Activated T-cell treated with anti-CD3 and anti-CD28 coated beads, Interleukin-2, amount 50 U/mL, for 72 hours (primary cell): ENCODE measurements at regions not wholly inside any gene's neighbourhood (a gene's known extent, or its start where the extent isn't known, plus 50 kb on each side); places are given as distances from the start of the nearest gene placed in this dataset.

Source experiments
- ATAC-seq, 2 donors: fragments of 150-1000 bp; cut with Tn5 transposase; replicated peaks in 1 of 2; 2 replicates each; pipeline ENCODE4 v1.10.0; 2021; ENCODE audit warnings: moderate library complexity in 2 of 2, mild to moderate bottlenecking in 1 of 2
- DNase-seq, 2 donors: peaks; one replicate each; pipeline ENCODE4 v3.0.0; 2021 to 2022; ENCODE audit warnings: mixed read lengths in 1 of 2
- H3K27ac Mint-ChIP-seq: one replicate; pipeline ENCODE4 v1.8.0; 2022; ENCODE audit warnings: mild to moderate bottlenecking, moderate library complexity, mixed read lengths
- H3K27me3 Mint-ChIP-seq: one replicate; pipeline ENCODE4 v1.8.0; 2022; ENCODE audit warnings: low read depth, mixed read lengths
- H3K36me3 Mint-ChIP-seq, 2 donors: one replicate each; pipeline ENCODE4 v1.8.0; 2022; ENCODE audit warnings: mixed read lengths in 2 of 2, mild to moderate bottlenecking in 1 of 2; ENCODE audit not compliant: insufficient read depth in 2 of 2
- H3K4me1 Mint-ChIP-seq: one replicate; pipeline ENCODE4 v1.8.0; 2022; ENCODE audit warnings: low read depth, mixed read lengths
- H3K4me3 Mint-ChIP-seq, 2 donors: one replicate each; pipeline ENCODE4 v1.8.0; 2022; ENCODE audit warnings: mild to moderate bottlenecking in 2 of 2, mixed read lengths in 2 of 2, moderate library complexity in 2 of 2
- H3K9me3 Mint-ChIP-seq, 2 donors: one replicate each; pipeline ENCODE4 v1.8.0; 2022; ENCODE audit warnings: mixed read lengths in 2 of 2

DNA sequence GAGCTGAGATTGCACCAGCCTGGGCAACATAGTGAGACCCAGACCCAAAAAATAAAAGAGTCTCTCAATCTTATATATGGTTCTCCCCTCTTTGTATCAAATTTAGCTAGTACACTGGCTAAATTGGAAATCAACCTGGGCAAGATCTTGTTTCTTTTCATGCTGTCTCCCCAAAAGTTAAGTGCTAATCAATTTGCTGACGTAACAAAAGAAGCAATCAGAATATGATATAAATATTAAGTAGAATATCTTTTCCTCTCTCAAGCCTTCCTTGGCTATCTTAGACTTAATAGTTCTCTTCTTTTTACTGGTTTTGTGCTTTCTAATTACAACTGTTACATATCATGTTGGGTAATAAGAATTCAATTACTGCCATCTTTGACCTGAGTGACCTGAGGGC is 258.9 kb downstream of the KCNRG start:
- Mint-ChIP-seq H3K27me3 (peaks cover 39% of the 10 kb centered on the region), H3K27ac (no peak overlapping the region), H3K4me3 (no peak overlapping the region), H3K9me3 (peaks cover 0 to 6% of the 10 kb centered on the region in 2 donors), H3K36me3 (peaks cover 0 to 3% of the 10 kb centered on the region in 2 donors), H3K4me1 (no peaks in the 10 kb centered on the region)
- ATAC-seq (no peak), DNase-seq (no peak)

DNA sequence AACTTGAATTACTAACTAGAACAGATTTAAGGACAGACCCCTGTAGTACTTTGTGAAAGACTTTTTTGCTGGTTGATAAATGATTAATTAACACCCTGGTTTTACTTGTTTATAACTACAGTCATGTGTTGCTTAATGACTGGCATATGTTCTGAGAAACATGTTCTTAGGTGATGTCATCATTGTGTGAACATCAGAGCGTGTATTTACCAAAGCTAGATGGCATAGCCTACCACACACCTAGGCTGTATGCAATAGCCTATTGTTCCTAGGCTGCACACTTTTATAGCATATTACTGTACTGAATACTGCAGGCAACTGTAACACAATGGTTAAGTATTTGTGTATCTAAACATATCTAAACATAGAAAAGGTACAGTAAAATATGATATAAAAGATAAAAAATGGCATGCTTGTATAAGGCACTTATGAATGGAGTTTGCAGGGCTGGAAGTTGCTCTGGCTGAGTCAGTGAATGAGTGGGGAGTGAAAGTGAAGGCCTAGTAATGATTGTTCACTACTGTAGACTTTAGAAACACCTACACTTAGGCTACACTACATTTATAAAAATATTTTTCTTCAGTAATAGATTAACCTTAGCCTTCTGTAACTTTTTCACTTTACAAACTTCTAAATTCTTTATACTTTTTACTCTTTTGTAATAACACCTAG is 260.3 kb downstream of the KCNRG start:
- Mint-ChIP-seq H3K9me3 (peaks cover 0 to 6% of the 10 kb centered on the region in 2 donors), H3K27ac (no peak overlapping the region), H3K4me1 (no peaks in the 10 kb centered on the region), H3K36me3 (peaks cover 0 to 3% of the 10 kb centered on the region in 2 donors), H3K4me3 (no peak overlapping the region), H3K27me3 (peaks cover 38% of the 10 kb centered on the region)
- ATAC-seq (peak; percentile 57 to 61), DNase-seq (no peak)

DNA sequence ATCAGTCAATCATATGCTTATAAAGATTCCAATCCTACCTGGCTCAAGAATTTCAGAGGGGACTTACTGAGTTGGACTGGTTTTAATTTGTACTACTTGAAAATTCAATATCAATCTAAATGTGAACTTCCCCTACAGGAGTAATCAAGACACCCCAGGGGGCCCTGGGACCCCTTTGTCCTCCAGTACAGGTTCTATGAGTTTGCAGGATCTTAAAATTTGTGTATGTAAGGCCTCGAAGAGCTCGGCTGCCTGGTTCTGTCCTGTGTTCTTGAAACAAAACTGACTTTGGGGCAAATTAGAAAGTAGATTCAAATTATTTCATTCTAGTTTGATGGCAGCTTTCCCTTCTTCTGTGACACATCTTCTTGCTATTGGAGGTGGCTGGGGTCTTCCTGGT is 261.3 kb downstream of the KCNRG start:
- no peak for ATAC-seq
- no peak for DNase-seq
- Mint-ChIP-seq H3K36me3 (peaks cover under 1 to 3% of the 10 kb centered on the region in 2 donors), H3K9me3 (peaks cover 0 to 6% of the 10 kb centered on the region in 2 donors), H3K4me3 (no peak overlapping the region), H3K27me3 (peaks cover 27% of the 10 kb centered on the region), H3K4me1 (no peaks in the 10 kb centered on the region), H3K27ac (no peak overlapping the region)

DNA sequence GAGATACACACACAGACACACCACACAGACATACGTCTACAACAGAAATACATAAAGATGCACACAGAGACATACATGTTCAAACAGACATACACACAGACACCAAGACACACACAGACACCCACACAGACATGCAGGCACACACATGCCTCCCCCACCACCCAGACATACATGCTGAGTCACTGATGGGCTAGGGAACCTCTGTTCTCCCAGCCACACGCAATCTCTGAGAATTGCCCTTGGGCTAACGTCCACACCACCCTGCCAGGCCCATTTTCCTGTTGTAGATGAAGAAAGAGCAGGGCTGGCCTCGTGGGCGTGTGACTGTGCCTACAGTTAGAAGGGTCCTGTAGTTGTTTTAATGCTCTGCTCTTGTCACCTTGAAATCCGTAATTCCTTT is 261.9 kb downstream of the KCNRG start:
- Mint-ChIP-seq H3K9me3 (peaks cover 2 to 8% of the 10 kb centered on the region in 2 donors), H3K27me3 (peaks cover 24% of the 10 kb centered on the region), H3K4me1 (no peaks in the 10 kb centered on the region), H3K27ac (no peak overlapping the region), H3K4me3 (no peak overlapping the region), H3K36me3 (peaks cover 2 to 5% of the 10 kb centered on the region in 2 donors)
- no peak for ATAC-seq
- no peak for DNase-seq

DNA sequence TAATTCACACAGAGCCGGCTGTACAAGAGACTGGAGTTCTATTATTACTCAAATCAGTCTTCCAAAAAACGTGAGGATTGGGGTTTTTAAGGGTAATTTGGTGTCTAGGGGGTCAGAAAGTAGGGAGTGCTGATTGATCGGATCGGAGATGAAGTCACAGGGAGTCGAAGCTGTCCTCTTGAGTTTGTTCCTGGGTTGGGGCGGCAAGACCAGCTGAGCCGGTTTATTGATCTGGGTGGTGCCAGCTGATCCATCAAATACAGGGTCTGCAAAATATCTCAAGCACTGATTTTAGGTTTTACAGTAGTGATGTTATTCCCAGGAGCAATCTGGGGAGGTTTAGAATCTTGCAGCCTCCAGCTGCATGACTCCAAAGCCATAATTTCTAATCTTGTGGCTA is 262.7 kb downstream of the KCNRG start:
- Mint-ChIP-seq H3K36me3 (peaks cover 3 to 7% of the 10 kb centered on the region in 2 donors), H3K27ac (no peak overlapping the region), H3K9me3 (peaks cover 4 to 12% of the 10 kb centered on the region in 2 donors), H3K4me3 (no peak overlapping the region), H3K4me1 (no peaks in the 10 kb centered on the region), H3K27me3 (peaks cover 19% of the 10 kb centered on the region)
- no peak for ATAC-seq
- DNase-seq: no peak

DNA sequence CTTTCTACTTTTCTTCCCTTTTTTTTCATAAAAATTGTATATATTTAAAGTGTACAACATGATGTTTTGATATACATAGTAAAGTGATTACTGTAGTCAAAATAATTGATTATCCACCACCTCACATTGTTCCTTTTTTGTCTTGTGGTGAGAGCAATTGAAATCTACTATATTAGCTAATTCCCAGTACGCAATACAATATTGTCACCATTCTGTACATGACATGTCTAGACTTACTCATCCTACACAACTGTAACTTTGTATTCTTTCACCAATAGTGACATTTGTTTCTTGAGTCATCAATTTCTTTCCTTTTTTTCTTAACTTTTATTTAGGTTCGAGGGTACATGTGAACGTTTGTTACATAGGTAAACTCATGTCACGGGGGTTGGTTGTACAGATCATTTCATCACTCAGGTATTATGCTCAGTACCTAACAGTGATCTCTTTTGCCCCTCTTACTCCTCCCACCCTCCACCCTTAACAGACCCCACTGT is 265.2 kb downstream of the KCNRG start:
- Mint-ChIP-seq H3K4me1 (no peaks in the 10 kb centered on the region), H3K27ac (no peak overlapping the region), H3K36me3 (peaks cover 3 to 7% of the 10 kb centered on the region in 2 donors), H3K27me3 (peaks cover 26% of the 10 kb centered on the region), H3K9me3 (peaks cover 4 to 12% of the 10 kb centered on the region in 2 donors), H3K4me3 (no peak overlapping the region)
- ATAC-seq (no peak), DNase-seq (no peak)

DNA sequence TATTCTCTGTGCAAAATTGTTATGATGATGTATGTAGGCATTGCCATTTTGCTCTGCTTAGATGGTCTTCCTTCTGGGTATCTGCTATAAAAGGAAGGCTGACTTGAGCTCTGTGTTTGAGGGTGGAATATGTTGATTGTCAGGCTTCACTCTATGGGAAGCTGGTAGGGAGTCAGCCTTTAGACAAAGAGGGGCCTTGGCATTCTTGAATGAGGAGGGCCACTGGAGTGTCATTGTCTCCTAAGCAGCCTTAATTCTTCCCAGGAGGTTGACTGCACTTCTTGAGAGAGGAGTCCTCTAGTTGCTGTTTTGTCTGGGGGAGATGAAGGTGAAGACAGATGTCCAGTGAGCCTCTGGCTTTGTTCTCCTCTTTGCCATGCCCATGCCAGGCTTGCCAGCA is 266.8 kb downstream of the KCNRG start:
- Mint-ChIP-seq H3K4me3 (no peak overlapping the region), H3K4me1 (no peaks in the 10 kb centered on the region), H3K27ac (no peak overlapping the region), H3K9me3 (peaks cover 4 to 10% of the 10 kb centered on the region in 2 donors), H3K36me3 (peaks cover 3 to 7% of the 10 kb centered on the region in 2 donors), H3K27me3 (peaks cover 22% of the 10 kb centered on the region)
- no peak for ATAC-seq
- DNase-seq: no peak

DNA sequence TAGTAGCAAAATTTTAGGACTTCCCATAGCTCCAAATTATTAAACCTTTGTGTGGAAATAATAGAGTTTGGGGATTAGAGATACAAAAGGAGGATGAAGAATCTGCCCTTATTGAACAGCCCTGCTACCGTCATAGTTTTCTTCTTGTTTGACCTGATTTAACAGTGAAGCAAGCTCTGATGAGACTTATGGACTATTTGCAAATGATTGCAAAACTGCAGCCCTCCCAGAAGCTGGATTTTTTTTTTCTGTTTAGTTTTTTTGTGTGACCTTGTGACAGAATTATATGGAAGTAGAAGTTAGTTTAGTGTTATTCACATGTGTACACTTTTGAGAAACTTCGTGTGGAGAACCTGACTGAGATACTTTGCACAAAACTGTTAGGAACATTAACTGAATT is 267.8 kb downstream of the KCNRG start:
- no peak overlapping the region for H3K27ac Mint-ChIP-seq
- peaks cover 4 to 6% of the 10 kb centered on the region in 2 donors for H3K9me3 Mint-ChIP-seq
- no peaks in the 10 kb centered on the region for H3K4me1 Mint-ChIP-seq
- H3K27me3 Mint-ChIP-seq: peaks cover 13% of the 10 kb centered on the region
- H3K4me3 Mint-ChIP-seq: no peak overlapping the region
- DNase-seq: no peak
- ATAC-seq: no peak
- H3K36me3 Mint-ChIP-seq: peaks cover 3 to 4% of the 10 kb centered on the region in 2 donors

DNA sequence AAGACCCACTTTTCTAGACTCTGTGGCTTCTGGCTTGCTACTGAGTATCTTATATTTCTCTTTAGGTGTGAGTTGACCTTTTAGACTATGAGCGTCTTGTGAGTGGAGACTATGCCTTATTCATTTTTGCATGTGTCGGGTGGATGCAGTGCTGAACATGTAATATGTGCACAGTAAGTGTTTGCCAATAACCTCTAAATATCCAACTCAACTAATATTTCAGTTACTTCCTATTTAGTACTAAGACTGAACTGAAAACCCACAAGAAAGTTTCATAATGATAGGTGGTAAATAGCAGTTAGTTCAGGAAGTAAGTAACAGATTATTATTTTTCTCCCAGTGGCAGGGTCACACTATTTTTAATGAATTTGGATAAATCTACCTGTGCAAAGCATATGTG is 269.3 kb downstream of the KCNRG start:
- ATAC-seq (no peak), DNase-seq (no peak)
- Mint-ChIP-seq H3K4me1 (no peaks in the 10 kb centered on the region), H3K4me3 (no peak overlapping the region), H3K27ac (no peak overlapping the region), H3K9me3 (peaks cover 4 to 6% of the 10 kb centered on the region in 2 donors), H3K27me3 (peaks cover 13% of the 10 kb centered on the region), H3K36me3 (peaks cover 3 to 5% of the 10 kb centered on the region in 2 donors)

DNA sequence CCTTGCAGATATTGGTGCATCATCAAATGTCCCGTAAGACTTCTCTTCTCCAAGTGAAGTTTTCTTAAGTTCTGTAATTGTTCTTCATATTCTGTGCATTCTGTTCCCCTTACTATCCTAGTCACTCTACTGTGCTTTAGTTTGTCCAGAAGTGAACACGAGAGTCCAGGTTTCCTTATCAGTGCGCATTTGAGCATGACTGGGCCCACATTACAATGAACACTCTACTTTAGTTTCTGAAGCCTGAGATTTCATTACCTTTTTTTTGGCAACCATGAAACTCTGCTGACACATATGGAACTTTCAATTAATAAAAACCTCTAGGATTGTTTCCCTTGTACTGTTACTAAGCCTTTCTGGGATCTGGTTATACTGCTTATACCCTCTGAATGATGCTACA is 270.0 kb downstream of the KCNRG start:
- DNase-seq (no peak), ATAC-seq (no peak)
- H3K4me3 Mint-ChIP-seq: no peak overlapping the region
- no peak overlapping the region for H3K27ac Mint-ChIP-seq
- peaks cover 3 to 5% of the 10 kb centered on the region in 2 donors for H3K36me3 Mint-ChIP-seq
- H3K27me3 Mint-ChIP-seq: peaks cover 7% of the 10 kb centered on the region
- peaks cover 4 to 7% of the 10 kb centered on the region in 2 donors for H3K9me3 Mint-ChIP-seq
- H3K4me1 Mint-ChIP-seq: no peaks in the 10 kb centered on the region

DNA sequence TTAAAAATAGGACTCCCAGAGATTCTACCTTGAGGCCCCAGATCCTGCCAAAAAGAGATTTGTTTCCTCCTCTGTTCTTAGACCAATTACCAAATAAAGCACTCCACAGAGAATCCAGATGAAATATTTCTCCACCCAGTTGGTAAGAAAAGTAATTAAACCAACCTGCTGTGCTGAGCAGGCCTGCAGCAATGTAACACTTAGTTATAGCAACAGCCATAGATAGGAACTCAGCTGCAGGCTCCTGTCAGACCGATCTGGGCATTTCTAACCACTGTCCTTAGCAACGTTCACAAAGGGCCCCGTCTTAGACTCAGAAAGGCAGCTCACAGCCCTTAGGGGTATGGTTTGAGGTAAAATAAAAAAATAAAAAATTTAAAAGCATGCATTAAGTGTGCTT is 271.1 kb downstream of the KCNRG start:
- DNase-seq: no peak
- Mint-ChIP-seq H3K4me1 (no peaks in the 10 kb centered on the region), H3K36me3 (peaks cover 3 to 5% of the 10 kb centered on the region in 2 donors), H3K27me3 (peaks cover 10% of the 10 kb centered on the region), H3K27ac (no peak overlapping the region), H3K9me3 (peaks cover 4 to 7% of the 10 kb centered on the region in 2 donors), H3K4me3 (no peak overlapping the region)
- ATAC-seq: no peak

DNA sequence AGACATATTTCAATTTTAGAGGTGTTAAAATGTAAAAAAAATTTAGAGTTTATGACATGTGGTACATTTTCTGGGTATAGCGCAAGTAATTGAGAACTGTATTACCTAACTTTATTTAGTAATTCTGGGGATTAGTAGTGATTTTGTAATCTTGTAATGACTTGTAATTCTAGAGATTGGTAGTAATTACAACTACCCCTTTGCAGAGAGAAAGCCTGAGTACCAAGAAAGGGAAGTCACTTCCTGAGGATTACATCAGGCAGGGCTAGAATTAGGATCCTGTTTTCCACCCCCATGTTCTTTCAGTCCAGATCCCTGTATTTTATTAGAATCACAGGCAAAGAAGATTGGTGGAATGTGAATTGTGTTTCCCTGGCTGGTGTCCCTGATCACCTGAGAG is 274.9 kb downstream of the KCNRG start:
- H3K9me3 Mint-ChIP-seq: peaks cover 0 to 5% of the 10 kb centered on the region in 2 donors
- peaks cover 7% of the 10 kb centered on the region for H3K27me3 Mint-ChIP-seq
- no peak overlapping the region for H3K27ac Mint-ChIP-seq
- H3K4me1 Mint-ChIP-seq: peaks cover 5% of the 10 kb centered on the region
- DNase-seq (no peak), ATAC-seq (no peak)
- H3K36me3 Mint-ChIP-seq: peaks cover 0 to 2% of the 10 kb centered on the region in 2 donors
- no peak overlapping the region for H3K4me3 Mint-ChIP-seq

DNA sequence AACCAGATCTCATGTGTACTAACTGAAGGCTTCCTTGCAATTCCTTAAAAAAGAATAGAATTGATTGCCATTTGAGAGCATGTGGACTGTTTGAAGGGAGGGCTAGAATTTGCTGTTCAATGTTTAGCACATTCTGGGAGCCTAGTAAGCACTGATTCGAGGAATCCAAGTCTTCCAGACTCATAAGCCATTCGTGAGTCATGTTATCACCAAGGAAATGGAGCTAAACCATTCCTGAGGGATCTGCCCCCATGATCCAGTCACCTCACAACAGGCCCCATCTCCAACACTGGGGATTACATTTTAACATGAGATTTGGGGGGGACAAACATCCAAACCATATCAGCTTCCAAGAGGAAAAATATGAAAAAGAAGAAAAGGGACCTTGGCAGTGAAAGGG is 276.4 kb downstream of the KCNRG start:
- H3K27me3 Mint-ChIP-seq: peaks cover 7% of the 10 kb centered on the region

DNA sequence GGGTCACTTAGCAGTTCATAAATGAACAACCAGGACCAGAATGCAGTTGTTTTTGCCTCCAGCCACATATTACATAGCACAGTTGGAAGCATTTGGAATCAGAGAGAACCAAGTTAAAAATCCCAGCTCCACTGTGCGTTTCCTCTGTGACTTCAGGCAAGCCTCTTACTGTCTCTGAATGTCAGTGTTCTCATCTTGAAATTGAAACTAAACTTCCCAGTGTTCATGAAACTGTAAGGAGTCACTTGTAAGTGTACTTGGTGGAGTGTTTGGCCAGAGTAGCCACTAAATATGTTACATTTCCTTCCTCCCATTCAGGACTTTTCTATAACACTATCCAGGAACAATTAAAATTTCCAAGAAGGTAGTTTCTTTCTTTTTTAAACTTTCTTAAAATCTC is 276.8 kb downstream of the KCNRG start:
- ATAC-seq (no peak), DNase-seq (no peak)
- Mint-ChIP-seq H3K4me3 (no peak overlapping the region), H3K27me3 (peaks cover 12% of the 10 kb centered on the region), H3K36me3 (peaks cover 0 to 2% of the 10 kb centered on the region in 2 donors), H3K9me3 (peaks cover 0 to 5% of the 10 kb centered on the region in 2 donors), H3K4me1 (peaks cover 5% of the 10 kb centered on the region), H3K27ac (no peak overlapping the region)

More for the DNA sequence above, 276.4 kb downstream of the KCNRG start:
- Mint-ChIP-seq H3K36me3 (peaks cover 0 to 2% of the 10 kb centered on the region in 2 donors), H3K27ac (no peak overlapping the region), H3K4me3 (no peak overlapping the region), H3K4me1 (peaks cover 5% of the 10 kb centered on the region), H3K9me3 (peaks cover 0 to 5% of the 10 kb centered on the region in 2 donors)
- ATAC-seq (no peak), DNase-seq (no peak)
